Adrenal gland (tissue), 9 donors: ENCODE measurements at regions not wholly inside any gene's neighbourhood (a gene's known extent, or its start where the extent isn't known, plus 50 kb on each side); places are given as distances from the start of the nearest gene placed in this dataset.

Experiments
- DNase-seq, 7 donors: peaks; one replicate each; pipeline ENCODE4 v3.0.0-alpha.2; 2019 to 2020
- H3K27ac ChIP-seq, 5 donors: fragments of 200-600 bp; sonication (generic) in 4 of 5; 1 replicate in 3 of 5; 2 replicates in 2 of 5; pipeline versions ENCODE4 v1.5.1 to v1.8.0; 2016 to 2020; ENCODE audit warnings: mild to moderate bottlenecking in 1 of 5
- H3K27me3 ChIP-seq: fragments of 200-600 bp; 2 replicates; pipeline ENCODE4 v1.8.0; 2021
- H3K36me3 ChIP-seq, 2 donors: fragments of 200-600 bp; replicated peaks in 1 of 2; 1 replicate in 1 of 2; 2 replicates in 1 of 2; pipeline versions ENCODE4 v1.5.1 to v1.8.0; 2018 to 2022
- H3K4me1 ChIP-seq, 2 donors: fragments of 200-600 bp; replicated peaks in 1 of 2; 1 replicate in 1 of 2; 2 replicates in 1 of 2; pipeline versions ENCODE4 v1.5.1 to v1.8.0; 2018 to 2021
- H3K4me3 ChIP-seq, 4 donors: fragments of 200-600 bp; sonication (generic) in 3 of 4; one replicate each; pipeline ENCODE4 v1.5.1; 2016 to 2018
- H3K9me3 ChIP-seq, 3 donors: fragments of 200-600 bp; sonication (generic) in 1 of 3; replicated peaks in 1 of 3; 1 replicate in 2 of 3; 2 replicates in 1 of 3; pipeline versions ENCODE4 v1.5.1 to v1.8.0; 2016 to 2021
- POLR2A ChIP-seq, 2 donors: fragments of 450-650 bp; IDR thresholded peaks; one replicate each; pipeline ENCODE4 v1.6.1; 2017; ENCODE audit warnings: antibody characterized with exemption in 2 of 2, mild to moderate bottlenecking in 2 of 2, moderate library complexity in 1 of 2
- WGBS, 4 donors: extraction: QIAGEN DNeasy Blood & Tissue Kit in 2 of 4; methylation state at CpG; one replicate each; pipeline versions ENCODE4 v1.1.5 to v1.1.7; 2013 to 2017; 5-methylcytosine and 5-hydroxymethylcytosine counted together
- intact Hi-C, 2 donors: fragments of 100-400 bp; cut with DNase I; formaldehyde crosslinking; loops; one replicate each; pipeline versions ENCODE4 v1.14.1 to v1.15.0; 2022 to 2023
- TF ChIP-seq, protein P1 (sequence below), 6 experiments: fragments of 450-650 bp in 4 of 6; fragments of 200-600 bp in 2 of 6; sonication (generic) in 1 of 6; IDR thresholded peaks; 1 replicate in 5 of 6; 2 replicates in 1 of 6; pipeline versions ENCODE4 v1.5.1 to v1.8.0; 2016 to 2021; ENCODE audit warnings: antibody characterized with exemption in 6 of 6, mild to moderate bottlenecking in 2 of 6, moderate library complexity in 1 of 6
- donor health status: healthy with polysubstance abuse.
- donor health status: Bipolar disorder and iron deficiency.
- donor health status: DM: yes; HTN: yes; CAD: no.
- donor health status: DM: no; HTN: no; CAD: no.
- donor health status: DM: no; HTN: no; CAD: no.

GRCh38 chrX:147468600-147468999 is 443.1 kb upstream of the FMR1 start:
- TF ChIP-seq, protein P1, sequence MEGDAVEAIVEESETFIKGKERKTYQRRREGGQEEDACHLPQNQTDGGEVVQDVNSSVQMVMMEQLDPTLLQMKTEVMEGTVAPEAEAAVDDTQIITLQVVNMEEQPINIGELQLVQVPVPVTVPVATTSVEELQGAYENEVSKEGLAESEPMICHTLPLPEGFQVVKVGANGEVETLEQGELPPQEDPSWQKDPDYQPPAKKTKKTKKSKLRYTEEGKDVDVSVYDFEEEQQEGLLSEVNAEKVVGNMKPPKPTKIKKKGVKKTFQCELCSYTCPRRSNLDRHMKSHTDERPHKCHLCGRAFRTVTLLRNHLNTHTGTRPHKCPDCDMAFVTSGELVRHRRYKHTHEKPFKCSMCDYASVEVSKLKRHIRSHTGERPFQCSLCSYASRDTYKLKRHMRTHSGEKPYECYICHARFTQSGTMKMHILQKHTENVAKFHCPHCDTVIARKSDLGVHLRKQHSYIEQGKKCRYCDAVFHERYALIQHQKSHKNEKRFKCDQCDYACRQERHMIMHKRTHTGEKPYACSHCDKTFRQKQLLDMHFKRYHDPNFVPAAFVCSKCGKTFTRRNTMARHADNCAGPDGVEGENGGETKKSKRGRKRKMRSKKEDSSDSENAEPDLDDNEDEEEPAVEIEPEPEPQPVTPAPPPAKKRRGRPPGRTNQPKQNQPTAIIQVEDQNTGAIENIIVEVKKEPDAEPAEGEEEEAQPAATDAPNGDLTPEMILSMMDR (IDR thresholded peaks at IDR 0.05): no peak
- no peak for TF ChIP-seq POLR2A (IDR thresholded peaks at IDR 0.05)
- intact Hi-C loops: no loop called here
- H3K36me3 ChIP-seq: no peaks in the 10 kb centered on the region
- DNase-seq: no peak
- H3K4me1 ChIP-seq: no peaks in the 10 kb centered on the region
- H3K9me3 ChIP-seq: no peaks in the 10 kb centered on the region
- H3K27me3 ChIP-seq: no peaks in the 10 kb centered on the region
- H3K4me3 ChIP-seq: no peak overlapping the region
- no peak overlapping the region for H3K27ac ChIP-seq
- WGBS, 4 donors: 63 to 81% (median 71%) methylated on average over 4 of the region's 4 CpGs

GRCh38 chrX:147476008-147476407 is 435.7 kb upstream of the FMR1 start:
- intact Hi-C loops: no loop called here
- 12 to 30% (median 18%) methylated on average over 7 of the region's 7 CpGs for WGBS, 4 donors
- Histone ChIP-seq H3K27me3 (no peaks in the 10 kb centered on the region), H3K4me3 (no peak overlapping the region), H3K4me1 (no peaks in the 10 kb centered on the region), H3K27ac (no peak overlapping the region), H3K36me3 (no peaks in the 10 kb centered on the region), H3K9me3 (no peaks in the 10 kb centered on the region)
- TF ChIP-seq POLR2A (IDR thresholded peaks at IDR 0.05): no peak
- TF ChIP-seq, protein P1 (IDR thresholded peaks at IDR 0.05): peak in 5 of 6 experiments; percentile 27 to 48 (median 45)
- peak in 6 of 7 donors; percentile 18 to 52 (median 33) for DNase-seq

- H3K27me3 ChIP-seq: no peaks in the 10 kb centered on the region
- H3K4me3 ChIP-seq: no peak overlapping the region
- DNase-seq: no peak
- no peak overlapping the region for H3K27ac ChIP-seq
- 87 to 100% (median 96%) methylated on average over 2 of the region's 2 CpGs for WGBS, 4 donors
- H3K9me3 ChIP-seq: no peaks in the 10 kb centered on the region
- no peak for TF ChIP-seq POLR2A (IDR thresholded peaks at IDR 0.05)
- TF ChIP-seq, protein P1 (IDR thresholded peaks at IDR 0.05): no peak
- H3K4me1 ChIP-seq: no peaks in the 10 kb centered on the region
- intact Hi-C loops: no loop called here
- H3K36me3 ChIP-seq: no peaks in the 10 kb centered on the region
These were observed 432.8 kb upstream of the FMR1 start for GRCh38 chrX:147478899-147479298.

DNA sequence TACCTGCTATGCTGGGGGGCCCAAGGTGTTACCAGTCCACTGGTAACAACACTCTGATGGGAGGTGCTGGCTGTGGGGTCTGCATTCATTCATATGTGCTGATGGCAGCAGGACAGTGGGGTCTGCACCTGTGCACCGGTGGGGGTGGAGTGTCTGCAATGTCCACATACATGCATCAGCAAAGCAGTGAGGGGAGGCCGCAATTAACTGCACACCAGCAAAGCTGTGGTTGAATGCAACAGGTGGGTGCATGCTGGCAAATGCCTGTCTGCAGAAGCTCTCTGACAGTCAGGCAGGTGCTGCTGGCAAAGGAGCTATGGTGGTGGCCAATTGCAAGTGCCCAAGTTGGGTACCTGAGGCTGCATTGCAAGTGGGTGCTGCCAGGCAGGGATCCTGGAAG is 426.5 kb upstream of the FMR1 start:
- no peak for TF ChIP-seq POLR2A (IDR thresholded peaks at IDR 0.05)
- TF ChIP-seq, protein P1 (IDR thresholded peaks at IDR 0.05): no peak
- Histone ChIP-seq H3K27me3 (no peaks in the 10 kb centered on the region), H3K4me1 (no peaks in the 10 kb centered on the region), H3K27ac (no peak overlapping the region), H3K4me3 (no peak overlapping the region), H3K9me3 (no peaks in the 10 kb centered on the region), H3K36me3 (no peaks in the 10 kb centered on the region)
- WGBS, 4 donors: 82 to 94% (median 92%) methylated on average over 2 of the region's 2 CpGs; no CpG with 5 or more reads in 1 of the 4 donors
- DNase-seq: no peak
- intact Hi-C loops: no loop called here
